IMR-90 (cell line): ENCODE measurements at regions not wholly inside any gene's neighbourhood (a gene's known extent, or its start where the extent isn't known, plus 50 kb on each side); places are given as distances from the start of the nearest gene placed in this dataset.

Experiments used
- ATAC-seq: fragments of 200-7000 bp; cut with Tn5 transposase; 2 replicates; pipeline ENCODE4 v1.9.1; 2020; ENCODE audit warnings: low read depth, mild to moderate bottlenecking, moderate library complexity
- BruUV-seq: library from RNA; stranded (reverse); fragments of 400-500 nt; replicated peaks from 2 replicates; lab custom pipeline; 2021; lab: Mats Ljungman, UMichigan
- CTCF ChIA-PET: fragments of 300-600 bp; formaldehyde crosslinking; extraction: SDS; loops from one replicate; lab custom pipeline; 2021; ENCODE audit warnings: antibody characterized with exemption; lab: Yijun Ruan, JAX
- POLR2A ChIA-PET: fragments of 300-600 bp; sonication (Branson Sonifier 250); formaldehyde crosslinking; loops from one replicate; lab custom pipeline; 2022; ENCODE audit warnings: antibody characterized with exemption; ENCODE audit not compliant: unreplicated experiment; lab: Charles Lee
- DNase-seq: peaks from one replicate; pipeline ENCODE4 v3.0.0; 2013
- H2AFZ ChIP-seq: replicated peaks from 2 replicates; pipeline ENCODE3; 2013; ENCODE audit warnings: low read length, mild to moderate bottlenecking; ENCODE audit not compliant: poor library complexity
- H2AK5ac ChIP-seq: 2 replicates; pipeline ENCODE4 v1.6.1; 2013; ENCODE audit warnings: low read depth, low read length, inconsistent platforms
- H2AK9ac ChIP-seq: replicated peaks from 2 replicates; pipeline ENCODE3; 2013; ENCODE audit warnings: mild to moderate bottlenecking, low read depth, low read length, moderate library complexity; ENCODE audit not compliant: poor library complexity
- H2BK120ac ChIP-seq: 2 replicates; pipeline ENCODE4 v1.6.1; 2013; ENCODE audit warnings: low read depth, low read length, inconsistent platforms
- H2BK15ac ChIP-seq: 3 replicates; pipeline ENCODE4 v1.6.1; 2013; ENCODE audit warnings: low read depth, low read length, inconsistent platforms
- H2BK20ac ChIP-seq: 2 replicates; pipeline ENCODE4 v1.6.1; 2013; ENCODE audit warnings: low read depth, mild to moderate bottlenecking, inconsistent platforms, low read length, moderate library complexity
- H2BK5ac ChIP-seq: 2 replicates; pipeline ENCODE4 v1.6.1; 2013; ENCODE audit warnings: mild to moderate bottlenecking, low read depth, low read length, inconsistent platforms; ENCODE audit not compliant: poor library complexity, severe bottlenecking
- H3K14ac ChIP-seq: replicated peaks from 2 replicates; pipeline ENCODE4 v1.6.1; 2013; ENCODE audit warnings: low read depth, low read length, inconsistent platforms
- H3K18ac ChIP-seq: 2 replicates; pipeline ENCODE4 v1.6.1; 2013; ENCODE audit warnings: low read depth, low read length, control low read depth
- H3K23ac ChIP-seq: 2 replicates; pipeline ENCODE4 v1.6.1; 2013; ENCODE audit warnings: low read depth, low read length, inconsistent platforms
- H3K27ac ChIP-seq: 2 replicates; pipeline ENCODE4 v1.5.1; 2013; ENCODE audit warnings: mild to moderate bottlenecking, control low read depth, low read length; ENCODE audit not compliant: insufficient read depth
- H3K27me3 ChIP-seq: 2 replicates; pipeline ENCODE4 v1.6.1; 2013; ENCODE audit warnings: low read length; ENCODE audit not compliant: control insufficient read depth, insufficient read depth
- H3K36me3 ChIP-seq: 2 replicates; pipeline ENCODE4 v1.6.1; 2013; ENCODE audit warnings: low read length, mixed read lengths; ENCODE audit not compliant: control insufficient read depth, insufficient read depth
- H3K4ac ChIP-seq: 2 replicates; pipeline ENCODE4 v1.6.1; 2013; ENCODE audit warnings: low read depth, low read length, inconsistent platforms
- H3K4me1 ChIP-seq: 2 replicates; pipeline ENCODE4 v1.6.1; 2013; ENCODE audit warnings: low read length, mixed read lengths; ENCODE audit not compliant: control insufficient read depth, insufficient read depth
- H3K4me2 ChIP-seq: 2 replicates; pipeline ENCODE4 v1.6.1; 2013; ENCODE audit warnings: low read depth, mild to moderate bottlenecking, control low read depth, low read length, moderate library complexity
- H3K4me3 ChIP-seq: 2 replicates; pipeline ENCODE4 v1.5.1; 2013; ENCODE audit warnings: low read depth, mild to moderate bottlenecking, control low read depth, low read length, moderate library complexity; ENCODE audit not compliant: insufficient read depth
- H3K56ac ChIP-seq: 2 replicates; pipeline ENCODE4 v1.6.1; 2013; ENCODE audit warnings: low read length, inconsistent platforms; ENCODE audit not compliant: insufficient read depth; ENCODE audit errors: extremely low read depth
- H3K79me1 ChIP-seq, 2 experiments: 2 replicates each; pipeline ENCODE4 v1.6.1; 2013; ENCODE audit warnings: low read length in 2 of 2, inconsistent platforms in 1 of 2, low read depth in 1 of 2
- H3K9ac ChIP-seq: 2 replicates; pipeline ENCODE4 v1.6.1; 2013; ENCODE audit warnings: low read depth, low read length, control low read depth
- H3K9me1 ChIP-seq: 2 replicates; pipeline ENCODE4 v1.6.1; 2013; ENCODE audit warnings: low read length, inconsistent platforms; ENCODE audit not compliant: insufficient read depth
- H3K9me3 ChIP-seq: 2 replicates; pipeline ENCODE4 v1.6.1; 2013; ENCODE audit warnings: low read length; ENCODE audit not compliant: control insufficient read depth, insufficient read depth
- H4K20me1 ChIP-seq: 2 replicates; pipeline ENCODE4 v1.6.1; 2013; ENCODE audit warnings: low read length, inconsistent platforms; ENCODE audit not compliant: insufficient read depth
- H4K5ac ChIP-seq: 2 replicates; pipeline ENCODE4 v1.6.1; 2013; ENCODE audit warnings: mild to moderate bottlenecking, low read depth, low read length, control low read depth
- H4K8ac ChIP-seq, 2 experiments: 2 replicates each; pipeline ENCODE4 v1.6.1; 2013; ENCODE audit warnings: low read depth in 2 of 2, low read length in 2 of 2, control low read depth in 1 of 2, inconsistent platforms in 1 of 2
- H4K91ac ChIP-seq: 2 replicates; pipeline ENCODE4 v1.6.1; 2013; ENCODE audit warnings: low read depth, low read length, inconsistent platforms; ENCODE audit not compliant: insufficient read depth
- BHLHE40 ChIP-seq: fragments of 150-350 bp; IDR thresholded peaks from 2 replicates; pipeline ENCODE4 v1.6.1; 2016; ENCODE audit warnings: mild to moderate bottlenecking, low read depth, low read length
- CEBPB ChIP-seq: IDR thresholded peaks from 2 replicates; pipeline ENCODE4 v1.6.1; 2012; ENCODE audit warnings: low read depth, low read length, improper control_type of control experiment
- CHD1 ChIP-seq: IDR thresholded peaks from 2 replicates; pipeline ENCODE4 v1.6.1; 2012; ENCODE audit warnings: low read depth, low read length, improper control_type of control experiment
- CTCF ChIP-seq: conservative IDR thresholded peaks from 2 replicates; pipeline ENCODE4 v1.5.1; 2012; ENCODE audit warnings: mild to moderate bottlenecking, low read depth, low read length, improper control_type of control experiment
- ELK1 ChIP-seq: fragments of 150-350 bp; IDR thresholded peaks from 2 replicates; pipeline ENCODE4 v1.6.1; 2016; ENCODE audit warnings: low read depth, mild to moderate bottlenecking, low read length, moderate library complexity, borderline replicate concordance
- FOS ChIP-seq: fragments of 150-350 bp; IDR thresholded peaks from 2 replicates; pipeline ENCODE4 v1.6.1; 2016; ENCODE audit warnings: low read depth, low read length
- MAFK ChIP-seq: IDR thresholded peaks from 2 replicates; pipeline ENCODE4 v1.6.1; 2012; ENCODE audit warnings: low read depth, low read length, improper control_type of control experiment
- MAZ ChIP-seq: IDR thresholded peaks from 2 replicates; pipeline ENCODE4 v1.6.1; 2012; ENCODE audit warnings: low read depth, mild to moderate bottlenecking, low read length, improper control_type of control experiment, moderate library complexity, borderline replicate concordance
- MXI1 ChIP-seq: IDR thresholded peaks from 2 replicates; pipeline ENCODE4 v1.6.1; 2012; ENCODE audit warnings: low read depth, mild to moderate bottlenecking, low read length, moderate library complexity, borderline replicate concordance
- NFE2L2 ChIP-seq: fragments of 150-350 bp; IDR thresholded peaks from 2 replicates; pipeline ENCODE4 v1.6.1; 2016; ENCODE audit warnings: low read depth, mild to moderate bottlenecking, low read length
- POLR2A ChIP-seq: IDR thresholded peaks from 2 replicates; pipeline ENCODE4 v1.6.1; 2012; ENCODE audit warnings: mild to moderate bottlenecking, low read depth, low read length
- RAD21 ChIP-seq: IDR thresholded peaks from 2 replicates; pipeline ENCODE4 v1.6.1; 2012; ENCODE audit warnings: low read length, improper control_type of control experiment
- RCOR1 ChIP-seq: IDR thresholded peaks from 2 replicates; pipeline ENCODE4 v1.6.1; 2012; ENCODE audit warnings: mild to moderate bottlenecking, low read length, improper control_type of control experiment; ENCODE audit not compliant: insufficient replicate concordance
- RFX5 ChIP-seq: IDR thresholded peaks from 2 replicates; pipeline ENCODE4 v1.8.0; 2012; ENCODE audit warnings: low read depth, mild to moderate bottlenecking, low read length, moderate library complexity
- SMC3 ChIP-seq: fragments of 150-350 bp; IDR thresholded peaks from 2 replicates; pipeline ENCODE4 v1.6.1; 2016; ENCODE audit warnings: low read depth, mild to moderate bottlenecking, antibody characterized with exemption, low read length, moderate library complexity
- USF2 ChIP-seq: fragments of 150-350 bp; IDR thresholded peaks from 2 replicates; pipeline ENCODE4 v1.6.1; 2017; ENCODE audit warnings: mild to moderate bottlenecking, antibody characterized with exemption, low read length, low read depth
- WGBS, 2 experiments: methylation state at CpG; one replicate each; pipeline versions ENCODE4 v1.1.5 to v1.1.7; 2013; ENCODE audit warnings: missing lambda C conversion rate in 2 of 2; ENCODE audit not compliant: insufficient read length in 1 of 2; ENCODE audit errors: extremely low coverage in 2 of 2; 5-methylcytosine and 5-hydroxymethylcytosine counted together
- dilution Hi-C: fragments of 300-500 bp; cut with HindIII; formaldehyde crosslinking; loops from one replicate; pipeline ENCODE4 v1.14.3; 2018; ENCODE audit warnings: low sequenced_read_pairs; ENCODE audit not compliant: unreplicated experiment
- in situ Hi-C: fragments of 300-500 bp; cut with MboI; formaldehyde crosslinking; loops from 3 replicates; pipeline ENCODE4 v1.14.3; 2019; ENCODE audit warnings: low sequenced_read_pairs, inconsistent platforms, mixed read lengths
- intact Hi-C: fragments of 100-400 bp; cut with micrococcal nuclease; formaldehyde crosslinking; loops from 2 replicates; pipeline ENCODE4 v1.10.0; 2022

GRCh38 chr14:36227344-36227743 is 50.8 kb upstream of the PTCSC3 start:
- H2BK15ac ChIP-seq = peak overlapping the region; percentile 76; the same call in 1 of the 3 replicates
- peak overlapping the region in 1 of 2 experiments; percentile 8; a peak in 1 of 4 replicates for H4K8ac ChIP-seq
- H3K79me1 ChIP-seq = no peaks in the 10 kb centered on the region
- in situ Hi-C loops = no loop called here
- H4K91ac ChIP-seq = peak overlapping the region; percentile 29
- no TSS peak for BruUV-seq
- H3K9me1 ChIP-seq = no peaks in the 10 kb centered on the region
- no peak overlapping the region; the same call in 1 of the 2 replicates for H4K5ac ChIP-seq
- H3K4me1 ChIP-seq = peaks cover 11% of the 10 kb centered on the region
- peak overlapping the region; percentile 26 for H3K4ac ChIP-seq
- H3K4me3 ChIP-seq = no peak overlapping the region
- TF ChIP-seq RCOR1 (no peak), CTCF (no peak), MAFK (no peak), POLR2A (no peak), USF2 (no peak), RFX5 (no peak), CEBPB (no peak), MAZ (no peak), NFE2L2 (no peak), CHD1 (no peak), SMC3 (no peak), RAD21 (no peak), ELK1 (no peak), MXI1 (no peak), FOS (no peak), BHLHE40 (no peak)
- no peak overlapping the region for H2AK9ac ChIP-seq
- DNase-seq (no peak), ATAC-seq (no peak)
- dilution Hi-C loops = no loop called here
- peak overlapping the region; percentile 70; the same call in 1 of the 2 replicates for H3K18ac ChIP-seq
- no peaks in the 10 kb centered on the region for H3K9me3 ChIP-seq
- no peak overlapping the region; the same call in 1 of the 2 replicates for H3K56ac ChIP-seq
- no peak overlapping the region; the same call in 1 of the 2 replicates for H3K14ac ChIP-seq
- peak overlapping the region; percentile 45 for H2BK5ac ChIP-seq
- WGBS, 2 experiments = no CpG with 5 or more reads among the region's 1 CpG
- no peak overlapping the region for H3K27ac ChIP-seq
- no peaks in the 10 kb centered on the region for H3K27me3 ChIP-seq
- H2BK120ac ChIP-seq = peak overlapping the region; percentile 36
- no peak overlapping the region for H2AFZ ChIP-seq
- H3K9ac ChIP-seq = no peak overlapping the region
- H2BK20ac ChIP-seq = peak overlapping the region; percentile 53
- no peaks in the 10 kb centered on the region for H3K36me3 ChIP-seq
- peak overlapping the region; percentile 17; the same call in 1 of the 2 replicates for H2AK5ac ChIP-seq
- peak overlapping the region; percentile 73; the same call in 1 of the 2 replicates for H3K4me2 ChIP-seq
- POLR2A ChIA-PET = no interaction called here
- CTCF ChIA-PET = interaction anchor here (1.2 kb wide), 1 partner anchor 12 kb away, joined by 5 read pairs; no protein-coding TSS in a partner anchor
- intact Hi-C loops = no loop called here
- H3K23ac ChIP-seq = peak overlapping the region; percentile 32; the same call in 1 of the 2 replicates
- no peaks in the 10 kb centered on the region for H4K20me1 ChIP-seq
